ENCODE measurements at regions not wholly inside any gene's neighbourhood (a gene's known extent, or its start where the extent isn't known, plus 50 kb on each side); places are given as distances from the start of the nearest gene placed in this dataset.

GRCh38 chr3:127356381-127356780 is 68.5 kb upstream of the PRR20G start:
- DNase-seq (ENCODE audit: low read depth in 4 of 4, low spot score in 3 of 4): no peak

GRCh38 chr3:127354761-127355160 is 66.9 kb upstream of the PRR20G start:
- DNase-seq (ENCODE audit: low read depth in 4 of 4, low spot score in 3 of 4): no peak

GRCh38 chr3:127352612-127353011 is 64.8 kb upstream of the PRR20G start:
- DNase-seq (ENCODE audit: low read depth in 4 of 4, low spot score in 3 of 4): no peak

GRCh38 chr3:127351775-127352350 is 64.0 kb upstream of the PRR20G start:
- DNase-seq (ENCODE audit: low read depth in 4 of 4, low spot score in 3 of 4): no peak

GRCh38 chr3:127351321-127351720 is 63.5 kb upstream of the PRR20G start:
- DNase-seq (ENCODE audit: low read depth in 4 of 4, low spot score in 3 of 4): no peak

GRCh38 chr3:127350172-127351050 is 62.6 kb upstream of the PRR20G start:
- DNase-seq (ENCODE audit: low read depth in 4 of 4, low spot score in 3 of 4): no peak

- no peak for DNase-seq (ENCODE audit: low read depth in 4 of 4, low spot score in 3 of 4)
Measured at GRCh38 chr3:127349501-127350171, 61.8 kb upstream of the PRR20G start.

GRCh38 chr3:127342735-127343134 is 54.9 kb upstream of the PRR20G start:
- no peak for DNase-seq (ENCODE audit: low read depth in 4 of 4, low spot score in 3 of 4)

- no peak for DNase-seq (ENCODE audit: low read depth in 4 of 4, low spot score in 3 of 4)
Measured at GRCh38 chr3:127339928-127340861, 52.3 kb upstream of the PRR20G start.

- DNase-seq (ENCODE audit: low read depth in 4 of 4, low spot score in 3 of 4): no peak
Measured at GRCh38 chr3:127339016-127339415, 51.2 kb upstream of the PRR20G start.

- no peak for DNase-seq (ENCODE audit: low read depth in 4 of 4, low spot score in 3 of 4)
Measured at GRCh38 chr3:127337911-127338531, 50.2 kb upstream of the PRR20G start.

Measured in right renal pelvis (tissue), 4 donors.